ENCODE measurements at regions not wholly inside any gene's neighbourhood (a gene's known extent, or its start where the extent isn't known, plus 50 kb on each side); places are given as distances from the start of the nearest gene placed in this dataset.

GRCh38 chr13:89072979-89073378, 1401.8 kb downstream of the SLITRK5 start:
- TF ChIP-seq CTCF (IDR thresholded peaks at IDR 0.05) (no peak), POLR2A (IDR thresholded peaks at IDR 0.05) (no peak), EP300 (IDR thresholded peaks at IDR 0.05) (no peak)

All from ovary (tissue), 3 donors.